ENCODE measurements at regions not wholly inside any gene's neighbourhood (a gene's known extent, or its start where the extent isn't known, plus 50 kb on each side); places are given as distances from the start of the nearest gene placed in this dataset.

DNA sequence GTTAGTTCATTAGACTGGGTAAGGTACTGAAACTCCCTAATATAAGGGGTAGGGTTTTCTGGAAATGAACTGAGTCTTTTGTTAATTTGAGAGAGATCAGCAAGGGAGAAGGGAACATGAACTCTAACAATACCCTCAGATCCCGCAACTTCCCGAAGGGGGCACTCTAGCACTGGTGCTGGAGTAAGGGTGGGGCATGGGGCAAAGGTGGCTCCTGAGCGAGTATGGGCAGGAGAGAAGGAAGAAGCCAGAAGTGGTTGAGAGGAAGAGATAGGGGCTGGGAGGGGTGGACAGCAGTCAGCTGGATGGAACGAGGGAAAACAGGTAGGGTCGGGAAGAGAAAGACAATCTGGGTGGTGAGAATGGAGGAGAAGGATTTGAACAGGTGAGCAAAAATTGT is 183.2 kb upstream of the MAGEE2 start:
- no peak for TF ChIP-seq EZH2phosphoT487 (IDR thresholded peaks at IDR 0.05; ENCODE audit: borderline replicate concordance, low read depth, low read length)
- no peak for TF ChIP-seq CTCF (conservative IDR thresholded peaks at IDR 0.05; ENCODE audit: low read length)
- no peak for DNase-seq (ENCODE audit: low spot score)
- no peaks in the 10 kb centered on the region for H4K20me1 ChIP-seq (ENCODE audit: insufficient read depth, low read length)
- H3K9me2 ChIP-seq (ENCODE audit: insufficient read depth, low read length): no peaks in the 10 kb centered on the region
- H3K4me3 ChIP-seq (ENCODE audit: low read depth, low read length, poor library complexity, severe bottlenecking): no peak overlapping the region
- no peaks in the 10 kb centered on the region for H3K79me2 ChIP-seq (ENCODE audit: insufficient read depth, low read depth, low read length)
- CTCF ChIA-PET (ENCODE audit: unreplicated experiment): no interaction called here
- POLR2A ChIA-PET: no interaction called here
- no peaks in the 10 kb centered on the region for H3K4me1 ChIP-seq (ENCODE audit: insufficient read depth, low read length, poor library complexity, severe bottlenecking)
- intact Hi-C loops (cut with micrococcal nuclease; ENCODE audit: unreplicated experiment): no loop called here
- H2AFZ ChIP-seq (ENCODE audit: low read length): no peak overlapping the region
- no peaks in the 10 kb centered on the region for H3K9me3 ChIP-seq (ENCODE audit: low read length)
- BruUV-seq (replicated peaks): no TSS peak
- no peak overlapping the region for H3K27ac ChIP-seq (ENCODE audit: low read depth, low read length, poor library complexity, severe bottlenecking)
- no peak overlapping the region for H3K4me2 ChIP-seq (ENCODE audit: low read length)
- H3K36me3 ChIP-seq (ENCODE audit: insufficient read depth, low read length): no peaks in the 10 kb centered on the region

- intact Hi-C loops (cut with micrococcal nuclease; ENCODE audit: unreplicated experiment): no loop called here
- BruUV-seq (replicated peaks): no TSS peak
- no peaks in the 10 kb centered on the region for H3K79me2 ChIP-seq (ENCODE audit: insufficient read depth, low read depth, low read length)
- no peak overlapping the region for H3K27ac ChIP-seq (ENCODE audit: low read depth, low read length, poor library complexity, severe bottlenecking)
- no peaks in the 10 kb centered on the region for H4K20me1 ChIP-seq (ENCODE audit: insufficient read depth, low read length)
- H3K4me1 ChIP-seq (ENCODE audit: insufficient read depth, low read length, poor library complexity, severe bottlenecking): no peaks in the 10 kb centered on the region
- H3K36me3 ChIP-seq (ENCODE audit: insufficient read depth, low read length): no peaks in the 10 kb centered on the region
- no peak overlapping the region for H3K4me3 ChIP-seq (ENCODE audit: low read depth, low read length, poor library complexity, severe bottlenecking)
- ChIA-PET CTCF (ENCODE audit: unreplicated experiment) (no interaction called here), POLR2A (no interaction called here)
- H3K9me2 ChIP-seq (ENCODE audit: insufficient read depth, low read length): no peaks in the 10 kb centered on the region
- no peaks in the 10 kb centered on the region for H3K9me3 ChIP-seq (ENCODE audit: low read length)
- DNase-seq (ENCODE audit: low spot score): no peak
- no peak overlapping the region for H3K4me2 ChIP-seq (ENCODE audit: low read length)
- H2AFZ ChIP-seq (ENCODE audit: low read length): no peak overlapping the region
- TF ChIP-seq CTCF (conservative IDR thresholded peaks at IDR 0.05; ENCODE audit: low read length): no peak
- no peak for TF ChIP-seq EZH2phosphoT487 (IDR thresholded peaks at IDR 0.05; ENCODE audit: borderline replicate concordance, low read depth, low read length)
Measured at GRCh38 chrX:75986976-75987375, 185.9 kb upstream of the PBDC1 start.

- ChIA-PET CTCF (ENCODE audit: unreplicated experiment) (no interaction called here), POLR2A (no interaction called here)
- no TSS peak for BruUV-seq (replicated peaks)
Measured at GRCh38 chrX:75989806-75990590, 182.9 kb upstream of the PBDC1 start.

More at GRCh38 chrX:75989806-75990590, 182.9 kb upstream of the PBDC1 start:
- Histone ChIP-seq H3K27ac (ENCODE audit: low read depth, low read length, poor library complexity, severe bottlenecking) (no peak overlapping the region), H3K9me3 (ENCODE audit: low read length) (no peaks in the 10 kb centered on the region), H3K9me2 (ENCODE audit: insufficient read depth, low read length) (no peaks in the 10 kb centered on the region), H2AFZ (ENCODE audit: low read length) (no peak overlapping the region), H3K4me1 (ENCODE audit: insufficient read depth, low read length, poor library complexity, severe bottlenecking) (no peaks in the 10 kb centered on the region), H3K4me3 (ENCODE audit: low read depth, low read length, poor library complexity, severe bottlenecking) (no peak overlapping the region), H4K20me1 (ENCODE audit: insufficient read depth, low read length) (no peaks in the 10 kb centered on the region), H3K79me2 (ENCODE audit: insufficient read depth, low read depth, low read length) (no peaks in the 10 kb centered on the region), H3K4me2 (ENCODE audit: low read length) (no peak overlapping the region), H3K36me3 (ENCODE audit: insufficient read depth, low read length) (no peaks in the 10 kb centered on the region)
- TF ChIP-seq EZH2phosphoT487 (IDR thresholded peaks at IDR 0.05; ENCODE audit: borderline replicate concordance, low read depth, low read length) (no peak), CTCF (conservative IDR thresholded peaks at IDR 0.05; ENCODE audit: low read length) (no peak)
- intact Hi-C loops (cut with micrococcal nuclease; ENCODE audit: unreplicated experiment): no loop called here
- no peak for DNase-seq (ENCODE audit: low spot score)

Data from OCI-LY7 (cell line).